ENCODE measurements at regions not wholly inside any gene's neighbourhood (a gene's known extent, or its start where the extent isn't known, plus 50 kb on each side); places are given as distances from the start of the nearest gene placed in this dataset.
"Not testable (repeated sequence)": the region's sequence is repeated elsewhere in the genome, so short reads cannot be mapped to it uniquely, and the experiment has no call there.

DNA sequence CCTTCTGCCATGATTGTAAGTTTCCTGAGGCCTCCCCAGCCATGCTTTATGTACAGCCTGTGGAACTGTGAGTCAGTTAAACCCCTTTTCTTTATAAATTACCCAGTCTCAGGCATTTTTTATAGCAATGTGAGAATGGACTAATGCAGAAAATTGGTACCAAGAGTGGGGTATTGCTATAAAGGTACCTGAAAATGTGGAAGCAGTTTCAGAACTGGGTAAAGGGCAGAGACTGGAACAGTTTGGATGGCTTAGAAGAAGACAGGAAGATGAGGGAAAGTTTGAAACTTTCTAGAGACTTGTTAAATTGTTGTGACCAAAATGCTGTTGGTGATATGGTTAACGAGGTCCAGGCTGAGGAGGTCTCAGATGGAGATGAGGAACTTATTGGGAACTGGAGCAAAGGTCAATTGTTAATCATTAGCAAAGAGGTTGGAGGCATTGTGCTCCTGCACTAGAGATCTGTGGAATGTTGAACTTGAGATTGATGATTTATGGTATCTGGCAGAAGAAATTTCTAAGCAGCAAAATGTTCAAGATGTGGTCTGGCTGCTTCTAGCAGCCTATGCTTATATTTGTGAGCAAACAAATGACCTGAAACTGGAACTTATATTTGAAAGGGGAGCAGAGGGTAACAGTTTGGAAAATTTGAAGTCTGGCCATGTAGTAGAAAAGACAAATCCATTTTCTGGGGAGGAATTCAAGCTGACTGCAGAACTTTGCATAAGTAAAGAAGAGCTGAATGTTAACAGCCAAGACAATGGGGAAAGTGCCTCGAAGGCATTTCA, 79.0 kb upstream of the GMDS start:
- TF ChIP-seq, protein P1, sequence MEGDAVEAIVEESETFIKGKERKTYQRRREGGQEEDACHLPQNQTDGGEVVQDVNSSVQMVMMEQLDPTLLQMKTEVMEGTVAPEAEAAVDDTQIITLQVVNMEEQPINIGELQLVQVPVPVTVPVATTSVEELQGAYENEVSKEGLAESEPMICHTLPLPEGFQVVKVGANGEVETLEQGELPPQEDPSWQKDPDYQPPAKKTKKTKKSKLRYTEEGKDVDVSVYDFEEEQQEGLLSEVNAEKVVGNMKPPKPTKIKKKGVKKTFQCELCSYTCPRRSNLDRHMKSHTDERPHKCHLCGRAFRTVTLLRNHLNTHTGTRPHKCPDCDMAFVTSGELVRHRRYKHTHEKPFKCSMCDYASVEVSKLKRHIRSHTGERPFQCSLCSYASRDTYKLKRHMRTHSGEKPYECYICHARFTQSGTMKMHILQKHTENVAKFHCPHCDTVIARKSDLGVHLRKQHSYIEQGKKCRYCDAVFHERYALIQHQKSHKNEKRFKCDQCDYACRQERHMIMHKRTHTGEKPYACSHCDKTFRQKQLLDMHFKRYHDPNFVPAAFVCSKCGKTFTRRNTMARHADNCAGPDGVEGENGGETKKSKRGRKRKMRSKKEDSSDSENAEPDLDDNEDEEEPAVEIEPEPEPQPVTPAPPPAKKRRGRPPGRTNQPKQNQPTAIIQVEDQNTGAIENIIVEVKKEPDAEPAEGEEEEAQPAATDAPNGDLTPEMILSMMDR (conservative IDR thresholded peaks at IDR 0.05) = no peak
- no peak overlapping the region for H3K4me3 Mint-ChIP-seq
- peaks cover 15% of the 10 kb centered on the region for H3K9me3 Mint-ChIP-seq
- H3K27ac Mint-ChIP-seq = no peak overlapping the region
- DNase-seq (ENCODE audit: extremely low spot score, unreplicated experiment) = no peak
- no peaks in the 10 kb centered on the region for H3K4me1 Mint-ChIP-seq (ENCODE audit: unreplicated experiment)
- H3K36me3 Mint-ChIP-seq = peaks cover 20% of the 10 kb centered on the region
- no peaks in the 10 kb centered on the region for H3K27me3 Mint-ChIP-seq

DNA sequence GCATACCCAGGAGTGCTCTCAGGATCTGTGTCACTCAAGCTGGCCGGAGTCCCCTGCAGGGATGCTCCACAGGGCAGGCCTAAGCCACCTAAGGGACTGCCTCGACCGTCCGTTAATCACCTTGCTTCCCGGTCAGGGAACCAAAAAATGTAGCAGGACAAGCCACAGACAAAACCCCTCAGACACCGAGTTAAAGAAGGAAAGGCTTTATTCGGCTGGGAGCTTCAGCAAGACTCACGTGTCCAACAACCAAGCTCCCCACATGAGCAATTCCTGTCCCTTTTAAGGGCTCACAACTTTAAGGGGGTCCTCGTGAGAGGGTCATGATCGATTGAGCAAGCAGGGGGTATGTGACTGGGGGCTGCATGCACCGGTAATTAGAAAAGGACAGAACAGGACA, 72.1 kb upstream of the GMDS start:
- H3K27ac Mint-ChIP-seq; DNase-seq (ENCODE audit: extremely low spot score, unreplicated experiment); H3K36me3 Mint-ChIP-seq; H3K27me3 Mint-ChIP-seq; H3K4me3 Mint-ChIP-seq; H3K9me3 Mint-ChIP-seq; H3K4me1 Mint-ChIP-seq (ENCODE audit: unreplicated experiment): not testable (repeated sequence)

DNA sequence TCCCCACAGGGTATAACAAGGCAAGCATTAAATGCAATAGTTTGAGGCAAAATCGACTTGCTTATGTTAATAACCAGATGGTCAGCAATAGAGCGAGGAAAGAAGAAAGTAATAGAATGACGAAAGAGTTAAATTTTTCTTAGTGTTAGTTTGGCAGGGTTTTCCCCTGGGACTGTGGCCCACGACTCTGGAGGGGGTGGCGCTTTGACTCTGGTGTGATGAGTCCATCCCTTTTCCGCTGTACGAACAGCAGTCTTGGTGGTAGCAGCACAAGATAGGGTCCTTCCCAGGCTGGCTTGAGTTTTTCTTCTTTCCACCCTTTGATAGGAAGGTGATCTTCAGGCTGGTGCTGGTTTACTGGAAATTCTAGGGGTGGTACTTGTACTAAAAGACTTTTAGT, 69.2 kb upstream of the GMDS start:
- no peak overlapping the region for H3K27ac Mint-ChIP-seq
- no peaks in the 10 kb centered on the region for H3K4me1 Mint-ChIP-seq (ENCODE audit: unreplicated experiment)
- no peaks in the 10 kb centered on the region for H3K27me3 Mint-ChIP-seq
- H3K36me3 Mint-ChIP-seq = peaks cover 5% of the 10 kb centered on the region
- H3K9me3 Mint-ChIP-seq = peaks cover 5% of the 10 kb centered on the region
- DNase-seq (ENCODE audit: extremely low spot score, unreplicated experiment) = no peak
- H3K4me3 Mint-ChIP-seq = no peak overlapping the region
- TF ChIP-seq, protein P1 (conservative IDR thresholded peaks at IDR 0.05) = no peak

DNA sequence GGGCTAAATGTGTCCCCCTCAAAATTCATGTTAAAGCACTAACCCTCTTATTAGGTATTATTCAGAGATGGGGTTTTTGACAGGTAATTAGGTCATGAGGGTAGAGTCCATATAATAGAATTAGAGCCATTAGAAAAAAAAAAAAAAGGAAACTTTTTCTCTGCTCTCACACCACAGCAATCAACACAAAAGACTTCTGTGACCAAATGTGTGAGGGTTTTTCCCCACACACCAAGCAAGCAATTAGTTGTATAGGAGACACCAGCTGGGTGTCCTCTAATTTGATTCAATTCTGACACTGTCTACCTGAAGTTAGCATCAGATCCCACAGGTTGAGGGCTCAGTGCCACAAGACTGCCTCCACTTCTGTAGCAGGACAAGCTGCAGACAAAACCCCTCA, 64.6 kb upstream of the GMDS start:
- TF ChIP-seq, protein P1 (conservative IDR thresholded peaks at IDR 0.05) = no peak
- Mint-ChIP-seq H3K4me1 (ENCODE audit: unreplicated experiment) (no peaks in the 10 kb centered on the region), H3K9me3 (peaks cover 1% of the 10 kb centered on the region), H3K36me3 (no peaks in the 10 kb centered on the region), H3K27me3 (no peaks in the 10 kb centered on the region), H3K4me3 (no peak overlapping the region), H3K27ac (no peak overlapping the region)
- no peak for DNase-seq (ENCODE audit: extremely low spot score, unreplicated experiment)

DNA sequence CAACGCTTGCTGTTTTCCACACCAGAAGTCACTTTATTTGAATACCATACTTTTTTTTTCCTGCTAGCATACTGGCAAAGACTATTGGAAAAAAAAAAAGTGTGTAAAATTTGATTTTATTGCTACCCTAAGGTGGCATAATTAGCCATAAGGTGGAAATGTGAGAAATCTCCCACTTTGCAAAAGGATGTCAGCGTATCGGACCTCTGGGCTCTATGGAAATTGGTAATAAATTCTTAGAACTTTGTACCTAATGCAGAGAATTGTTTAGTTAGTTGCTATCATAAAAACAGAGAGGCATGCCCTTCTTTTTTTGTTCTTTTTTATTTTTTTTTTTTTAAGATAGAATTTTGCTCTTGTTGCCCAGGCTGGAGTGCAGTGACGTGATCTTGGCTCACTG, 63.7 kb upstream of the GMDS start:
- Mint-ChIP-seq H3K9me3 (peaks cover 6% of the 10 kb centered on the region), H3K27ac (no peak overlapping the region), H3K27me3 (no peaks in the 10 kb centered on the region), H3K36me3 (no peaks in the 10 kb centered on the region), H3K4me3 (no peak overlapping the region), H3K4me1 (ENCODE audit: unreplicated experiment) (no peaks in the 10 kb centered on the region)
- TF ChIP-seq, protein P1 (conservative IDR thresholded peaks at IDR 0.05) = no peak
- no peak for DNase-seq (ENCODE audit: extremely low spot score, unreplicated experiment)

DNA sequence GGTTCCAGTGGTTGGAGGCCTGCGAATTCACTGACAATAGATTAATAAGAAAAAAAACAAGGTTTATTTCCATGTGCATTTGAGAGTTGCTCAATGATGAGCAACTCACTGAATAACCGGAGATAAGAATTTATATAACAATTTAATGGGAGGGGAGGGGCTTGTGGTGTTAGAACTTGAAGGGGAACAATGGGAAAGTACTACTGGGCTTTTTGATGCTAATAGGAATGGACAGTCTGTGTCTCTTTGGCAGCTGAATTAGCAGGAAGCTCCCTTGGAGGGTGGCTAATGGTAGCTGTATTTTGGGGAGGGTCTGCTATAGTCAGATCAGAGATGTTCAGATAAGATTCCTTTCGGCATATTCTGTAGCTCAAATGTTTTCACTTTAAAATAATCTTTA, 62.4 kb upstream of the GMDS start:
- H3K27me3 Mint-ChIP-seq = no peaks in the 10 kb centered on the region
- H3K36me3 Mint-ChIP-seq = no peaks in the 10 kb centered on the region
- TF ChIP-seq, protein P1 (conservative IDR thresholded peaks at IDR 0.05) = no peak
- H3K4me1 Mint-ChIP-seq (ENCODE audit: unreplicated experiment) = no peaks in the 10 kb centered on the region
- DNase-seq (ENCODE audit: extremely low spot score, unreplicated experiment) = no peak
- H3K4me3 Mint-ChIP-seq = no peak overlapping the region
- no peak overlapping the region for H3K27ac Mint-ChIP-seq
- peaks cover 6% of the 10 kb centered on the region for H3K9me3 Mint-ChIP-seq
